ENCODE measurements at regions not wholly inside any gene's neighbourhood (a gene's known extent, or its start where the extent isn't known, plus 50 kb on each side); places are given as distances from the start of the nearest gene placed in this dataset.

DNA sequence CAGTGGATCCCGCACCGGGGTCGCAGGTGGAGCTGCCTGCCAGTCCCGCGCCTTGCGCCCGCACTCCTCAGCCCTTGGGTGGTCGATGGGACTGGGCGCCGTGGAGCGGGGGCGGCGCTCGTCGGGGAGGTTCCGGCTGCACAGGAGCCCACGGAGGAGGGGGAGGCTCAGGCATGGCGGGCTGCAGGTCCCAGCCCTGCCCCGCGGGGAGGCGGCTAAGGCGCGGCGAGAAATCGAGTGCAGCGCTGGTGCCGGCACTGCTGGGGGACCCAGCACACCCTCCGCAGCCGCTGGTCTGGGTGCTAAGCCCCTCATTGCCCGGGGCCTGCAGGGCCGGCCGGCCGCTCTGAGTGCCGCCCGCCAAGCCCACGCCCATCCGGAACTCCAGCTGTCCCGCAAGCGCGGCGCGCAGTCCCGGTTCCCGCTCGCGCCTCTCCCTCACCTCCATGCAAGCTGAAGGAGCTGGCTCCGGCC lies 120.6 kb upstream of the MEF2C start:
- TF ChIP-seq, protein P1, sequence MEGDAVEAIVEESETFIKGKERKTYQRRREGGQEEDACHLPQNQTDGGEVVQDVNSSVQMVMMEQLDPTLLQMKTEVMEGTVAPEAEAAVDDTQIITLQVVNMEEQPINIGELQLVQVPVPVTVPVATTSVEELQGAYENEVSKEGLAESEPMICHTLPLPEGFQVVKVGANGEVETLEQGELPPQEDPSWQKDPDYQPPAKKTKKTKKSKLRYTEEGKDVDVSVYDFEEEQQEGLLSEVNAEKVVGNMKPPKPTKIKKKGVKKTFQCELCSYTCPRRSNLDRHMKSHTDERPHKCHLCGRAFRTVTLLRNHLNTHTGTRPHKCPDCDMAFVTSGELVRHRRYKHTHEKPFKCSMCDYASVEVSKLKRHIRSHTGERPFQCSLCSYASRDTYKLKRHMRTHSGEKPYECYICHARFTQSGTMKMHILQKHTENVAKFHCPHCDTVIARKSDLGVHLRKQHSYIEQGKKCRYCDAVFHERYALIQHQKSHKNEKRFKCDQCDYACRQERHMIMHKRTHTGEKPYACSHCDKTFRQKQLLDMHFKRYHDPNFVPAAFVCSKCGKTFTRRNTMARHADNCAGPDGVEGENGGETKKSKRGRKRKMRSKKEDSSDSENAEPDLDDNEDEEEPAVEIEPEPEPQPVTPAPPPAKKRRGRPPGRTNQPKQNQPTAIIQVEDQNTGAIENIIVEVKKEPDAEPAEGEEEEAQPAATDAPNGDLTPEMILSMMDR (IDR thresholded peaks at IDR 0.05; ENCODE audit: insufficient read depth, low read depth, low read length) = no peak
- TF ChIP-seq EZH2 (IDR thresholded peaks at IDR 0.05; ENCODE audit: insufficient read depth, low read length) = no peak
